K562 (cell line): ENCODE measurements at regions not wholly inside any gene's neighbourhood (a gene's known extent, or its start where the extent isn't known, plus 50 kb on each side); places are given as distances from the start of the nearest gene placed in this dataset.

Experiments
- ATAC-seq: fragments of 200-7000 bp; cut with Tn5 transposase; 3 replicates; pipeline ENCODE4 v1.9.1; 2020; ENCODE audit warnings: moderate library complexity
- BruUV-seq: library from RNA; stranded (reverse); fragments of 400-500 nt; replicated peaks from 2 replicates; lab custom pipeline; 2021; lab: Mats Ljungman, UMichigan
- CTCF ChIA-PET: fragments of 300-600 bp; formaldehyde crosslinking; extraction: SDS; loops from one replicate; lab custom pipeline; 2021; ENCODE audit warnings: low intra/inter-chr PET ratio; lab: Yijun Ruan, JAX
- POLR2A ChIA-PET: fragments of 300-600, 350-650 bp; sonication (Branson Sonifier 250); formaldehyde crosslinking; extraction: SDS; loops from one replicate; lab custom pipeline; 2021; ENCODE audit warnings: antibody characterized with exemption, inconsistent platforms; lab: Yijun Ruan, JAX
- DNase-seq, 4 experiments: peaks; one replicate each; pipeline versions ENCODE4 v3.0.0 to v3.0.0-alpha.2; 2011 to 2018; ENCODE audit warnings: low spot score in 3 of 4, mixed read lengths in 3 of 4; ENCODE audit errors: extremely low read depth in 1 of 4
- FAIRE-seq: peaks from 2 replicates; lab custom pipeline; 2011; peaks lifted over from hg19 to GRCh38; lab: Jason Lieb, UNC
- H2AFZ ChIP-seq: 2 replicates; pipeline ENCODE4 v1.6.0; 2011; ENCODE audit warnings: low read depth, low read length, control low read depth, inconsistent platforms
- H3K27ac ChIP-seq: fragments of 200-600 bp; 3 replicates; pipeline ENCODE4 v1.8.0; 2011; ENCODE audit warnings: low read depth, mild to moderate bottlenecking, control low read depth, inconsistent platforms, low read length, moderate library complexity, mixed read lengths; ENCODE audit errors: extremely low read depth
- H3K27me3 ChIP-seq, 2 experiments: fragments of 300-600 bp in 1 of 2; 2 replicates in 1 of 2; 3 replicates in 1 of 2; pipeline versions ENCODE4 v1.6.0 to v1.8.0; 2011; ENCODE audit warnings: inconsistent platforms in 2 of 2, low read length in 2 of 2, mild to moderate bottlenecking in 1 of 2, mixed read lengths in 1 of 2, moderate library complexity in 1 of 2; ENCODE audit not compliant: control insufficient read depth in 2 of 2, insufficient read depth in 2 of 2
- H3K36me3 ChIP-seq: fragments of 300-600 bp; 3 replicates; pipeline ENCODE4 v1.8.0; 2011; ENCODE audit warnings: mild to moderate bottlenecking, low read length, inconsistent platforms; ENCODE audit not compliant: control insufficient read depth, insufficient read depth
- H3K4me1 ChIP-seq, 2 experiments: fragments of 200-600 bp in 1 of 2; replicated peaks in 1 of 2; 2 replicates in 1 of 2; 3 replicates in 1 of 2; pipeline versions ENCODE4 v1.5.1 to v1.8.0; 2011; ENCODE audit warnings: inconsistent platforms in 2 of 2, low read length in 2 of 2, mild to moderate bottlenecking in 1 of 2, mixed read lengths in 1 of 2, moderate library complexity in 1 of 2; ENCODE audit not compliant: control insufficient read depth in 2 of 2, insufficient read depth in 2 of 2
- H3K4me2 ChIP-seq: 2 replicates; pipeline ENCODE4 v1.6.1; 2011; ENCODE audit warnings: low read length, control low read depth, inconsistent platforms, mixed read lengths; ENCODE audit not compliant: insufficient read depth
- H3K4me3 ChIP-seq: fragments of 200-600 bp; sonication (generic), shearing (Covaris generic); 2 replicates; pipeline ENCODE4 v1.5.1; 2016; ENCODE audit warnings: control low read depth, inconsistent platforms
- H3K79me2 ChIP-seq: fragments of 200-600 bp; 3 replicates; pipeline ENCODE4 v1.8.0; 2011; ENCODE audit warnings: low read length, inconsistent platforms; ENCODE audit not compliant: control insufficient read depth, insufficient read depth
- H3K9ac ChIP-seq, 2 experiments: 2 replicates each; pipeline versions ENCODE4 v1.6.0 to v1.6.1; 2011; ENCODE audit warnings: low read depth in 2 of 2, low read length in 2 of 2, control low read depth in 1 of 2, inconsistent platforms in 1 of 2, mild to moderate bottlenecking in 1 of 2, mixed read lengths in 1 of 2; ENCODE audit not compliant: insufficient read depth in 1 of 2
- H3K9me1 ChIP-seq: one replicate; pipeline ENCODE4 v1.6.0; 2011; ENCODE audit warnings: inconsistent platforms, mild to moderate bottlenecking, low read length, moderate library complexity; ENCODE audit not compliant: control insufficient read depth, insufficient read depth
- H3K9me3 ChIP-seq: replicated peaks from 2 replicates; pipeline ENCODE4 v1.5.1; 2011; ENCODE audit warnings: low read depth, low read length, inconsistent platforms; ENCODE audit not compliant: control insufficient read depth, insufficient read depth
- H4K20me1 ChIP-seq: replicated peaks from 2 replicates; pipeline ENCODE4 v1.6.1; 2011; ENCODE audit warnings: low read length, inconsistent platforms, mixed read lengths; ENCODE audit not compliant: control insufficient read depth, insufficient read depth
- ESRRA ChIP-seq: fragments of 450-650 bp; IDR thresholded peaks from 2 replicates; pipeline ENCODE4 v1.6.1; 2014; ENCODE audit warnings: low read depth, mild to moderate bottlenecking, moderate library complexity, borderline replicate concordance
- GATAD2A ChIP-seq: fragments of 450-650 bp; IDR thresholded peaks from 2 replicates; pipeline ENCODE4 v1.6.1; 2017
- RAD21 ChIP-seq, 2 experiments: fragments of 250-450 bp in 1 of 2; fragments of 450-650 bp in 1 of 2; sonication (Bioruptor Pico) in 1 of 2; formaldehyde crosslinking in 1 of 2; IDR thresholded peaks in 1 of 2; conservative IDR thresholded peaks in 1 of 2; 2 replicates each; pipeline versions ENCODE4 v1.4.0 to v1.8.0; 2020 to 2022; ENCODE audit warnings: mild to moderate bottlenecking in 2 of 2, moderate library complexity in 1 of 2
- STAG1 ChIP-seq: sonication (generic); formaldehyde crosslinking; IDR thresholded peaks from 2 replicates; pipeline ENCODE4 v1.5.0; 2020; ENCODE audit warnings: missing genetic modification reagents, borderline replicate concordance
- ZNF436 ChIP-seq: fragments of 250-450, 450-650 bp; sonication (Bioruptor Pico); formaldehyde crosslinking; IDR thresholded peaks from 2 replicates; pipeline ENCODE4 v1.7.0; 2020; ENCODE audit warnings: mild to moderate bottlenecking
- ZSCAN32 ChIP-seq: fragments of 450-650 bp; formaldehyde crosslinking; IDR thresholded peaks from 2 replicates; pipeline ENCODE4 v1.4.0; 2020; ENCODE audit warnings: mild to moderate bottlenecking, moderate library complexity
- WGBS: fragments of 100-300 bp; shearing (Covaris generic); methylation state at CpG from one replicate; pipeline ENCODE4 v1.1.6; 2016; ENCODE audit warnings: low coverage, mixed read lengths; ENCODE audit not compliant: insufficient coverage; ENCODE audit errors: missing lambda C conversion rate; 5-methylcytosine and 5-hydroxymethylcytosine counted together
- in situ Hi-C: fragments of 300-500 bp; cut with MboI; formaldehyde crosslinking; loops from 4 replicates; pipeline ENCODE4 v1.15.0; 2018; ENCODE audit warnings: inconsistent platforms, mixed read lengths
- intact Hi-C: fragments of 100-400 bp; cut with micrococcal nuclease; formaldehyde crosslinking; loops from 2 replicates; pipeline ENCODE4 v1.14.2; 2022
- TF ChIP-seq, protein P1 (sequence below), 2 experiments: fragments of 450-650 bp; conservative IDR thresholded peaks; 2 replicates each; pipeline ENCODE4 v1.6.1; 2017; ENCODE audit warnings: mild to moderate bottlenecking in 2 of 2, moderate library complexity in 2 of 2

- Histone ChIP-seq H3K79me2 (no peaks in the 10 kb centered on the region), H3K9ac (no peak overlapping the region), H3K4me2 (no peak overlapping the region), H3K27me3 (no peaks in the 10 kb centered on the region), H2AFZ (no peak overlapping the region), H3K9me3 (no peaks in the 10 kb centered on the region), H3K4me3 (no peak overlapping the region), H3K9me1 (no peaks in the 10 kb centered on the region), H4K20me1 (no peaks in the 10 kb centered on the region), H3K27ac (no peak overlapping the region), H3K4me1 (no peaks in the 10 kb centered on the region), H3K36me3 (no peaks in the 10 kb centered on the region)
- intact Hi-C loops = no loop called here
- BruUV-seq = no TSS peak
- no peak for ATAC-seq
- in situ Hi-C loops = no loop called here
- CTCF ChIA-PET = no interaction called here
- TF ChIP-seq ZNF436 (CRISPR knock-in tag) (no peak), STAG1 (no peak), RAD21 (CRISPR knock-in tag; conservative IDR thresholded peaks at IDR 0.05 in 1 of 2, IDR thresholded peaks at IDR 0.05 in 1 of 2) (no peak), GATAD2A (no peak), ZSCAN32 (CRISPR knock-in tag) (no peak), ESRRA (no peak)
- TF ChIP-seq, protein P1, sequence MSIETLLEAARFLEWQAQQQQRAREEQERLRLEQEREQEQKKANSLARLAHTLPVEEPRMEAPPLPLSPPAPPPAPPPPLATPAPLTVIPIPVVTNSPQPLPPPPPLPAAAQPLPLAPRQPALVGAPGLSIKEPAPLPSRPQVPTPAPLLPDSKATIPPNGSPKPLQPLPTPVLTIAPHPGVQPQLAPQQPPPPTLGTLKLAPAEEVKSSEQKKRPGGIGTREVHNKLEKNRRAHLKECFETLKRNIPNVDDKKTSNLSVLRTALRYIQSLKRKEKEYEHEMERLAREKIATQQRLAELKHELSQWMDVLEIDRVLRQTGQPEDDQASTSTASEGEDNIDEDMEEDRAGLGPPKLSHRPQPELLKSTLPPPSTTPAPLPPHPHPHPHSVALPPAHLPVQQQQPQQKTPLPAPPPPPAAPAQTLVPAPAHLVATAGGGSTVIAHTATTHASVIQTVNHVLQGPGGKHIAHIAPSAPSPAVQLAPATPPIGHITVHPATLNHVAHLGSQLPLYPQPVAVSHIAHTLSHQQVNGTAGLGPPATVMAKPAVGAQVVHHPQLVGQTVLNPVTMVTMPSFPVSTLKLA (conservative IDR thresholded peaks at IDR 0.05) = no peak
- 0% methylated on average over 4 of the region's 5 CpGs for WGBS
- DNase-seq = no peak
- FAIRE-seq = no peak
- POLR2A ChIA-PET = no interaction called here
Measured at GRCh38 chr3:174531262-174531982, 327.7 kb upstream of the NAALADL2 start.
